ENCODE measurements at regions not wholly inside any gene's neighbourhood (a gene's known extent, or its start where the extent isn't known, plus 50 kb on each side); places are given as distances from the start of the nearest gene placed in this dataset.

DNA sequence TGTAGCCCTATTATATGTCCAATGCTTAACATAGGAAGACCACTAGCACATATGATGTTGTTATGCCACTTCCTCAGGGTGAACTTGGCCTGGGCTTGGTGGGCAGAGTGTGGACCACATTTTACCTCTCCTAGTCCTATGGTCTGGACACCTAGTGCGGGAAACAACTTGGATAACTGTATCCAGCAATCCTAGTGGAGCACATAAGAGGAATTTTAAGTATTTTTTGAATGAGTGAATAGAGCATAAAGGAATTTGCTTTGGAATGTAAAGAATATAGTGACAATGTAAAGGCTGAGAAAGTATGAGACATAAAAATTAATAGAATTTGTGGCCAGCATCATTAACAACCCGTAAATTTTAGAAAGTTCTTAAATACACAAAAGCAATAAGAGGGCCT lies 528.9 kb downstream of the IGSF11 start:
- Mint-ChIP-seq H3K4me1 (ENCODE audit: unreplicated experiment) (no peaks in the 10 kb centered on the region), H3K36me3 (ENCODE audit: low read depth, unreplicated experiment) (no peaks in the 10 kb centered on the region), H3K27ac (ENCODE audit: unreplicated experiment) (no peak overlapping the region), H3K4me3 (ENCODE audit: unreplicated experiment) (no peak overlapping the region), H3K27me3 (ENCODE audit: unreplicated experiment) (no peaks in the 10 kb centered on the region), H3K9me3 (ENCODE audit: unreplicated experiment) (no peaks in the 10 kb centered on the region)
- TF ChIP-seq, protein P1, sequence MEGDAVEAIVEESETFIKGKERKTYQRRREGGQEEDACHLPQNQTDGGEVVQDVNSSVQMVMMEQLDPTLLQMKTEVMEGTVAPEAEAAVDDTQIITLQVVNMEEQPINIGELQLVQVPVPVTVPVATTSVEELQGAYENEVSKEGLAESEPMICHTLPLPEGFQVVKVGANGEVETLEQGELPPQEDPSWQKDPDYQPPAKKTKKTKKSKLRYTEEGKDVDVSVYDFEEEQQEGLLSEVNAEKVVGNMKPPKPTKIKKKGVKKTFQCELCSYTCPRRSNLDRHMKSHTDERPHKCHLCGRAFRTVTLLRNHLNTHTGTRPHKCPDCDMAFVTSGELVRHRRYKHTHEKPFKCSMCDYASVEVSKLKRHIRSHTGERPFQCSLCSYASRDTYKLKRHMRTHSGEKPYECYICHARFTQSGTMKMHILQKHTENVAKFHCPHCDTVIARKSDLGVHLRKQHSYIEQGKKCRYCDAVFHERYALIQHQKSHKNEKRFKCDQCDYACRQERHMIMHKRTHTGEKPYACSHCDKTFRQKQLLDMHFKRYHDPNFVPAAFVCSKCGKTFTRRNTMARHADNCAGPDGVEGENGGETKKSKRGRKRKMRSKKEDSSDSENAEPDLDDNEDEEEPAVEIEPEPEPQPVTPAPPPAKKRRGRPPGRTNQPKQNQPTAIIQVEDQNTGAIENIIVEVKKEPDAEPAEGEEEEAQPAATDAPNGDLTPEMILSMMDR (IDR thresholded peaks at IDR 0.05; ENCODE audit: unreplicated experiment): no peak
- DNase-seq (ENCODE audit: low spot score): no peak

GRCh38 chr3:118511402-118511801 lies 523.2 kb downstream of the IGSF11 start:
- H3K4me1 Mint-ChIP-seq (ENCODE audit: unreplicated experiment): no peaks in the 10 kb centered on the region
- H3K4me3 Mint-ChIP-seq (ENCODE audit: unreplicated experiment): no peak overlapping the region
- no peaks in the 10 kb centered on the region for H3K9me3 Mint-ChIP-seq (ENCODE audit: unreplicated experiment)
- no peak overlapping the region for H3K27ac Mint-ChIP-seq (ENCODE audit: unreplicated experiment)
- H3K27me3 Mint-ChIP-seq (ENCODE audit: unreplicated experiment): no peaks in the 10 kb centered on the region
- no peak for DNase-seq (ENCODE audit: low spot score)
- TF ChIP-seq, protein P1 (IDR thresholded peaks at IDR 0.05; ENCODE audit: unreplicated experiment): no peak
- no peaks in the 10 kb centered on the region for H3K36me3 Mint-ChIP-seq (ENCODE audit: low read depth, unreplicated experiment)

- Mint-ChIP-seq H3K9me3 (ENCODE audit: unreplicated experiment) (no peaks in the 10 kb centered on the region), H3K27ac (ENCODE audit: unreplicated experiment) (no peak overlapping the region), H3K36me3 (ENCODE audit: low read depth, unreplicated experiment) (no peaks in the 10 kb centered on the region), H3K27me3 (ENCODE audit: unreplicated experiment) (no peaks in the 10 kb centered on the region), H3K4me1 (ENCODE audit: unreplicated experiment) (no peaks in the 10 kb centered on the region), H3K4me3 (ENCODE audit: unreplicated experiment) (no peak overlapping the region)
- TF ChIP-seq, protein P1 (IDR thresholded peaks at IDR 0.05; ENCODE audit: unreplicated experiment): no peak
- no peak for DNase-seq (ENCODE audit: low spot score)
Measured at GRCh38 chr3:118512301-118512700, 522.3 kb downstream of the IGSF11 start.

DNA sequence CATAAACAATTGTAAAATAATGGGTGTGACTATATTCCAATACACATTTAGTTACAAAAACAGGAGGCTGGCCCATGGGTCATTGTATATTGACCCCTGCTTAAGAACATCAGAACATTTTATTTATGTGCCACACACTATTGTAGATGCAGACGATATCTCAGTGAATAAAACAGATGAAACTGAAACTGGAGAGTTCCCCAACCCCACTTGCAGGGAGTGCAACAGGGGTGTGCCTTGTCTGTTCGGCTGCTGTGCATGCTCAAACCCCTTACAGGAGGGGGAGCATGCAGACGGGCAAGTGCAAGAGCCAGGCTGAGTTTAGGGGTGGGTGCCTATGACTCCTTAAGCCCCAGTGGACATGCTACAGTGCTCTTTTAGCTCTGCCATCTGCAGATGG lies 509.6 kb downstream of the IGSF11 start:
- TF ChIP-seq, protein P1 (IDR thresholded peaks at IDR 0.05; ENCODE audit: unreplicated experiment): no peak
- Mint-ChIP-seq H3K27me3 (ENCODE audit: unreplicated experiment) (peaks cover 5% of the 10 kb centered on the region), H3K4me1 (ENCODE audit: unreplicated experiment) (no peaks in the 10 kb centered on the region), H3K9me3 (ENCODE audit: unreplicated experiment) (no peaks in the 10 kb centered on the region), H3K4me3 (ENCODE audit: unreplicated experiment) (no peak overlapping the region), H3K27ac (ENCODE audit: unreplicated experiment) (no peak overlapping the region), H3K36me3 (ENCODE audit: low read depth, unreplicated experiment) (no peaks in the 10 kb centered on the region)
- no peak for DNase-seq (ENCODE audit: low spot score)

DNA sequence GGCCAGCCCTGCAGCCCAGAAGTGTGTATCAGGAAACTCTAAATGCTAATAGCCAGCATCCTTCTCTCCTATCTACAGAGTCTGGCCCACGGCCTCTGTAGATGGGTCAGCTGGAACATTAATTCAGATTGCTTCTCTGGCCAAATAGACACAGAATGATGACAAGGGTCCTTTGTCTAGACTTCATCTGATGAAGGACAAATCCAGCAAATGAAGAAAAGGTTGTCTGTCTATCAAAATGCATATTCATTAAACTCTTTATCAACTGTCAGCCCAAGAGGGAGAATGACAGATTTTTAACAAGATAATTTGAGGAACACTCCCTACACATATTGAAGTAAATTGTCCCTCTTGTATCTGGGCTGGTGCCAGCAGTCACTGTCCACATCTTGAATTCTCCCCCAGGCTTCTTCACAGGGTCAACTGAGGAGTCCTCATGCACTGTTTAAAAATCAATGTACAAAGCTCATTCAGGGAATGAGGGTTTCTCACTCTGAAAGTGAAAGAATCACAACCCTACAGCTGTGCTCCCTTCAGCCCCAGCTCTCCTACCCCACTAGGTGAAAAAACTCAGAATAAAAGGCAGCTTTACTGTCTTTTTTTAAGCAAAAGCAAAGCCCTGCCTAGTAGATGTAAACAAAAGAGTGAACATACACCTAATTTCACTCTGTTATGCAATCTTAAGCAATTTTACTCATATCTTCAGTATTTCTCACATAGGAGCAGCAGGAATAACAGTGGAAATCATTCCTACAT lies 507.7 kb downstream of the IGSF11 start:
- Mint-ChIP-seq H3K9me3 (ENCODE audit: unreplicated experiment) (no peaks in the 10 kb centered on the region), H3K27ac (ENCODE audit: unreplicated experiment) (no peak overlapping the region), H3K4me1 (ENCODE audit: unreplicated experiment) (no peaks in the 10 kb centered on the region), H3K27me3 (ENCODE audit: unreplicated experiment) (peaks cover 5% of the 10 kb centered on the region), H3K4me3 (ENCODE audit: unreplicated experiment) (no peak overlapping the region), H3K36me3 (ENCODE audit: low read depth, unreplicated experiment) (no peaks in the 10 kb centered on the region)
- TF ChIP-seq, protein P1 (IDR thresholded peaks at IDR 0.05; ENCODE audit: unreplicated experiment): no peak
- no peak for DNase-seq (ENCODE audit: low spot score)
